ENCODE measurements at regions not wholly inside any gene's neighbourhood (a gene's known extent, or its start where the extent isn't known, plus 50 kb on each side); places are given as distances from the start of the nearest gene placed in this dataset.
"Not testable (repeated sequence)": the region's sequence is repeated elsewhere in the genome, so short reads cannot be mapped to it uniquely, and the experiment has no call there.

- no peak for DNase-seq
Observed at GRCh38 chr2:209086761-209087160, 337.1 kb upstream of the MAP2 start.

DNA sequence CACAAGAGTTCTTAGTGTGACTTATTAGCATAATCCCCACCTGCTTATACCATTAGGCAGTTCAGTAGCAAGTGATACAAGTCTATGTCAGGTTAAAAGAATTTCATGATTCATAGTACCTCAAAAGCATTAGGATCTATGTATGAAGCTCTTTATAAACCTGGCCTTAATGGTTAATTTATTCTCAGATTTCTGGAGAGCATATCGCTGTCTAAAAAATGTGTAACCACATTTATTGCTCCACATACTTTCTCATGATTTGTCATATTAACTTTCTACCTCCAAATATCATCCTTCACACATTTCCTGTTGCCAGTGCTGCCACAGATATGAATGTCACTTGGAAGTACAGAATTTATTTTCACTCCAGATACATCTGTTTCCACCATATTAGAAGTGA is 332.8 kb upstream of the MAP2 start:
- no peak for DNase-seq

DNA sequence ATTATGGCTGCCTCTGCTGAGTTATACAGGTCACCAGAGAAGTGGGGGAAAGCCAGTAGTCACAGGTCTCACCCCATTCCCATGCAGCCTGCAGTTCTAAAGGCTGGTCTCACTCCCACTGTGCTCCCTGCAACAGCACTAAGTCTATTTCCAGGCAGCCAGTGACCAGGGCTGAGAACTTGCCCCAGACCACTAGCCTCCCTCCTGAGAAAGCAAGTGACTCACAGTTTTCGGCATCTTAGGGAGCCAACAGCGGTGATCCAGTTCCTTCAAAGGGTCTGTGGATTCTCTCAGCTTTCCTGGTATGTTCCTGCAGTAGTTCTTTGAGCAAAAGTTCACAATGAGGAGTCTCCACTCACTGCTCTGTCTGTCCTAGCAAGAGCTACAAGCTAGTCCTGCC is 329.6 kb upstream of the MAP2 start:
- no peak for DNase-seq

DNA sequence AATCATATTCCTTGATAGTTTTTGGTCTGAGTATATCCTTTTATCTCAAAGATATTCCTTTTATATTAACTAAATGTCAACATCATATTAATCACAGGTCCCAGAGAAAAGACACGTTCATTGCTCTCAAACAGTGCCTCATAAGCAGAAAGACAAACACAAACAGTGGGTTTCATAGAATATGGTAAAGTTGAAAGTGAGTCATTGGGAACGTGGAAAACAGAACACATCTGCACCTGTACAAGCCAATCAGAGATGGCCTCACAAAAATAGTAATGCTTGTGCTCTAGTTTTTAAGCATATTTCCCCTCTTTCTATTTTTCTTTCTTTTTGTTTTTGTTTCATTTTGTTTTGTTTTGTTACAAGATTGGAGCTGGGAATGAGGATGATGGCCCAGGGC is 328.4 kb upstream of the MAP2 start:
- DNase-seq = no peak

DNA sequence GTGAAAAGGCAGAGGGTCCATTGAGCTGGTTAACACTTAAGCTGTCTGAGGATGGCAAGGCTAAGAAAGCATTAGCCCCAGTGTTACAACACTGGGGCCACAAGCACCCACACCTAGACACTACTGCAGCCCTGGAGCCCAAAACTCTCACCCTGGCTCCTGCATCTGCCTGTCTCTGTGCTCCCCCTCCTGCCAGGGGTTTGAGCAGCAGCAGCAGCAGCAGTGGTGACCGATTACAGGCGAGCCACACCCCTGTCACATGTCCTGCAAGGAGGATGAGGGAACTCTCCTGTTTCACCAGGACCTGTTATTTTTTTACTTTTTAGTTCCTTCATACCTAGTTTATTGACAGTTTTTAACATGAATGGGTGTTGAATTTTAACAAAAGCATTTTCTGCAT is 326.7 kb upstream of the MAP2 start:
- no peak for DNase-seq

GRCh38 chr2:209102319-209102718 is 321.5 kb upstream of the MAP2 start:
- no peak for DNase-seq

DNA sequence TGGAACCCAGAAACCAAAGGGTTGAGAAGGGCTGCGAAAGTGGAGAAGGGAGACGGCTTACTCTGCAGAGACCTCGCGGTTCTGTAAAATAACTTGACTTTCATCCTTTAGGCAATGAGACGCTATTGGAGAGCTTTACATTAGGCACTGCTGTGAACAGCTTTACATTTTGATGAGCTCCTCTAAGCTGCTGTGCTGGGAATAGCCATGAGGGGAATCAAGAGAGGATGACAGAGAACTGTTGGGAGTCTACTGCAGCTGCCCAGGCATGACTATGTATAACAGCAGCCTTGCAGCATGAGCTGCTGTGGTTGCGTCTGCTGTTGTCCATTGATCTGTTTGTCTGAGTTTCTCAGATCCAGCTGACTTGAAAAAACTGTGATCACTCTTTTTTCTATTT is 310.8 kb upstream of the MAP2 start:
- DNase-seq = no peak

DNA sequence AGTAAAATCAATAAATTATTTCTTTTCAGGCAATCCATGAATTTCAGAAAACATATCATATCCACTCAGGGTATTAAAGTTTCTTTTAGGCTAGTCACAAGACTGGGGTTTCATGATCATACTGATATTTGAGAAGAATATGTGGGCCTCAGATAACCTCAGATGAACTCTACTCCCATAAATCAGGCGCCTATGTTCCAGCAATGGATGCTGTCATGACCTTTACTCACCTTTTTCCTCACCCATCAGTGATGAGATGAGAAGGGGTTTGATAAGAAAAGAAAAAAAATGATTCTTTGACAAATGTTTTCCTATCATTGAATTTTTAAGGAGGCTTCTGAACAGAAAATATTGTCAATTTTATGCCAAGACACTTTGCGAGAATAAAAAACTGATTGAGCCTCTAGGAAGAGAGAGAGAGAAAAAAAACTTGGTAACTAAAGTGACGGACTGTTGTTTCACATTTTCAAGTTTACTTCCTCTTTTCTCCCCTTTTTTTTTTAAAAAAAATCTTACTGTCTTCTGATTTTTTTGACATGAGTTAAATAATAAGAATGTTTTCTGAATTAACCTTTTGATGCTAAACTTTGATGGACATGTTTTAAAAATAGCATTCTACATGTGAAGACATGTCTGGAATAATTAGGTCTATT is 309.1 kb upstream of the MAP2 start:
- DNase-seq = no peak

- no peak for DNase-seq
Observed at GRCh38 chr2:209121691-209122090, 302.2 kb upstream of the MAP2 start.

GRCh38 chr2:209125291-209125690 is 298.6 kb upstream of the MAP2 start:
- DNase-seq = no peak

GRCh38 chr2:209138079-209138478 is 285.8 kb upstream of the MAP2 start:
- DNase-seq = no peak

DNA sequence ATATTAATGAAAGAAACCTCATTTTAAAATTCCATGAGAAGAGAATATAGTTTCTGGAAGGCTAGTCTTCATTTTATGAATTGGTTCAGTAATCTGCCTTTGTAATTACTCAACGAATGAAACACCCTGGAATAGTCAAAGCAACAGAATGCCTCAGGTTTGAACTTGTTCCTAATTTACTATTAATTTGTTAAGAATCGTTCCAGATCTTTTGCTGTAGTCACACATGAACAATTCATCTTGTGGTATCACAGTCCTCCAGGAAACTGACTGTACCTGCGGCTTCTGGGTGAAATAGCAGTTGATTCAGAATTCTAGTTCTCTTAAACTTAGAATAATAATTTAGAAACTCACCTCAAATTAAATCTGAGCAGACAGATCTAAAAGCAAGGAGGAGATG is 282.7 kb upstream of the MAP2 start:
- DNase-seq = no peak

- DNase-seq = no peak
Observed at GRCh38 chr2:209141818-209142217, 282.0 kb upstream of the MAP2 start.

DNA sequence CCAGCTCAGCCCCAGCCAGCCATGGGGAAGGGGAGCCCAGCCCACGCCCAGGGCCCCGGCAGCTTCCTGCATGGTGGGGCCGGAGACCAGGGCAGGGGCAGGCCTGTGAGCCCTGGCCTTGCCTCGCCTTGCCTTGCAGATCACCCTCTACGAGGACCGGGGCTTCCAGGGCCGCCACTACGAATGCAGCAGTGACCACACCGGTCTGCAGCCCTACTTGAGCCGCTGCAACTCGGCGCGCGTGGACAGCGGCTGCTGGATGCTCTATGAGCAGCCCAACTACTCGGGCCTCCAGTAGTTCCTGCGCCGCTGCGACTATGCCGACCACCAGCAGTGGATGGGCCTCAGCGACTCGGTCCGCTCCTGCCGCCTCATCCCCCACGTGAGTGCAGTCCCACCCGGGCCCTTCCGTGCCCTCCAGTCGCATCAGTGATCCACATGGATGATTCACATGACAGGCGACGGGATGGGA is 278.6 kb upstream of the MAP2 start:
- DNase-seq = not testable (repeated sequence)

DNA sequence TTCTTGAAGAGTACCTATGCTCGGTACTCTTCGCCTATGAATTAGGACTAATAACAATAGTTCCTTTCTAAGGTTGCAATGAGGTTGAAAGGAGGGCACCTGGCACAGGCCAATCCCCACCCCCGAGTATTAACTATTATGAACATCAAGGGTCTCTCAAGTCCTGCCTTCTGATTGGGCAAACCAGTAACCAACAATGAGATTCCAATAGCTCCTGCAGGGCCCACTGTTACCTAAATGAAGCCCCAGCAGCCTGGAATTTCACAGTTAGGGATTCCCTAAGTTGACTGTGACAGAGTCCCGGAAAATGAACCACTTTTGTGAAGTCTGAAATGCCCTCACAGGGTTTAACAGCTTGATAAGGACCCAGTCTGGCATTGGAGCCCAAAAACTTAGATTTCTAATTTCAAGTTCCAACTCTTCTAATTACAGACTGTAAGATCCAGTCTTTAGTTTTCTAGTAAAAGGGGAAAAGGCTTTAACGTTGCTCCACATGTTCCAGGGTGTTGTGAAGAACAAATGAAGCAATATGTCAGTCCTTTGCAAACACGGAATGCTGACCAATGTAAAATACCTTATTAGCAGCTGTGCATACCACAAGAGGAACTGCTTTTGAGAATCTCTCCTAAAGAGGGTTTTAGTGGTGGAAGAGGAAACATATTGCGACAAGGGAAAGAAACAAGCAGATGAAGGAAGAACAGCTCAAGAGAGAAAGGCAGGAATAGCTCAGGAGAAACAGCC is 277.7 kb upstream of the MAP2 start:
- DNase-seq = no peak

DNA sequence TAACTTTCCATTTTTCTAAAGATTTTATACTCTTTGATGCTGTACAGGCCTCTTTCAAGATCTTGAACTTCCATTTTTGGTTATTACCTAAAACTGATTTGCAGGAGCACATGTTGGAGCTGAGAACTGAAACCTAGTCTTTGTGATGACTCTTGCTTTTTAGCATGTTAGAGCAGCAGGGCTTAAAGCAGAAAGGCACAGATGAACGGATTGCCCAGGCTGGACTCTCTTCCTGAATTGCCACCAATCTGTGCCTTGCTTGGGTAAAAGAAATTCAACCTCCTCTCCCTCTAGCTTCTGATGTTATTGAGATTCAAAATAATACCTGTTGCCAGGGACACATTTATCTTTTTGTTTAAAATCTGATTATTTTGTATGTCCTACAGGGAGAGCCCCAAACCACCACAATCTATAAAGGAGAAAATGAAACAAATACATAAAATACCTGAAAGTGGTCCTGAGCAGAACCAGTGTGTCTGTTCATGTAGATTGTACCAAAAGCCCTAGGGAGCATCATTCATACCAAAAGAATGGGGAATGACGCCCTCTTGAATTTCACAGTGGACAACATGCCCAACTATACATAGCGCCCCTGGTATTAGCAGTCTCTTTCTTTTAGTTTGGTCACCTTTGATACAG is 277.0 kb upstream of the MAP2 start:
- DNase-seq = no peak

GRCh38 chr2:209147981-209148380 is 275.9 kb upstream of the MAP2 start:
- no peak for DNase-seq

DNA sequence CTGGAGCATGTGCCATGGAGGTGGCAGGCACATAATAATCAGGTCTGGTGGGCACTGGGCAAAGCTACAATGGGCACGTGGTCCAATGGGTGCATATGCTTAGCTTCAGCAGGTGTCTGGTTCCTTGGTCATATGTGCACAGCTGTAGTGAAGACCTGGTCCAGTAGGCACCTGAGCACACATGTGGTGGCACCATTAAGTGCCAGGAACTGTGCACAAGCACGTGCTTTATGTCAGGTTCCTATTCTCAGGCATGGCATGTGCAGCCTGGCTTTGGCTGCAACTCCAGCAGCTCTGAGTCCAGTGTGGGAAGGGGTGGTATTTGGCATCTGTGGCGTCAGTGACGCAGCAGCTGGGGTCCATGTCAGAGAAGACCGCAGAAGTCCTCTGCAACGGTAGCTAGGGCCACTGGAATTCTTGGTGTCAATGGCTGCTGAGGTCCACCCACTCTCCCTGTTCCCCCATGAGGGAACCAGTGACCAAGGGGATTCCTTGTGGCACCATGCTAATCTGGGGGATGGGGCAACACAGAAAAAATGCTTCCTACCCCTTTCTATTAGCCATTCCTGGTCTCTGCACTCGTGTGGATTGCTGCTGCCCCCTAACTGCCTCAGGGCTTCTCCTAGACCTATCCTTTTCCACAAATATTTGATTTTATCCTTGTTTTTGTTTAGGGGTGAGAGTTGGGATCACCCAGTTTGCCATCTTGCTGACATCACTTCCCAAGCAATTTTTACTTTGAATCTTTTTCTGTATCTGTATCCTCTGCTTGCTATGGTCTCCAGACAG is 262.9 kb upstream of the MAP2 start:
- no peak for DNase-seq

- DNase-seq = no peak
Observed at GRCh38 chr2:209162129-209162528, 261.7 kb upstream of the MAP2 start.

- DNase-seq = no peak
Observed at GRCh38 chr2:209181984-209182383, 241.9 kb upstream of the MAP2 start.

DNA sequence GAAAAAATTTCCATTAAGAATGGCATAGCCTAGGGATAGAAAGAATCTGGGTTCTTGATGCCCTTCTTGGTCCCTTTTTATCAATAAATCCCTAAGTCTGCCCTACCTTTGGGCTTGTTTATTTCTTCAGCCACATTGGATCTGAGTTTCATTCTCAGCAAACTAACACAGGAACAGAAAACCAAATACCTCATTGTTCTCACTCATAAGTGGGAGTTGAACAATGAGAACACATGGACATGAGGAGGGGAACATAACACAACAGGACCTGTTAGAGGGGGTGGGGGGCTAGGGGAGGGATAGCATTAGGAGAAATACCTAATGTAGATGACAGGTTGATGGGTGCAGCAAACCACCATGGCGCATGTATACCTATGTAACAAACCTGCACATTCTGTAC is 237.0 kb upstream of the MAP2 start:
- DNase-seq = not testable (repeated sequence)

DNA sequence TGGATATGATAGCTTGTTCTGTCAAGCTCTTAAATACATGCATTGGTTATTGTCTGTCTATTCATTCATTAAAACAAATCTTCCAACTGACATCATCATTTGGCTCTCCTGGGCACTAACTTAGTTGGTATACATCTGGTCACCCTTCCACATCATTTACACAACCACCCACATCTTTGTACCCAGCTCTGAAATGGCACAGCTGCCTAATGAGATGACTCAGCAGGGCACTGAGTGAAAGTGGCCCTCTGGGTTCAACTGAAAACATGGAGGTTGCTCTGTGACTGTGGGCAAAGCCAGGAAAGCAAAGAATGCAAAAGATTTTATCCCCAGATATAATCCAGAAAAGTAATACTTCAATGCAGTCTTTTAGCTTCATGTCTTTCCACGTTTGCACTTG is 234.0 kb upstream of the MAP2 start:
- DNase-seq = no peak

DNA sequence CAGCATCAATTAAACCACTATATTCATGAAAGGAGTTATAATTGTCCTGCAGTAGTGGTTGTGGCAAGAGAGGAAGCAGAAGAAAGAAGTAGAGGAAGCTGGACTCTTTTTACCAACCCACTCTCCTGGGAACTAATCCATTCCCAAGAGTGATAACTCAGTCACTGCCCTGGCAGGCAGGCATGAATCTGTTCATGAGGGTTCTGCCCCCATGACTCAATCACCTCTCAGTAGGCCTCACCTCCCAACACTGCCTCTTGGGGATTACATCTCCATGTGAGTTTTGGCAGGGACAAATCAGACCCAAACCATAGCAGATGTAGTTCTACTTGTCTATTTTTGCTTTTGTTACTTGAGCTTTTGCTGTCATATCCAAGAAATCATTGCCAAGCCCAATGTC is 232.7 kb upstream of the MAP2 start:
- no peak for DNase-seq

- DNase-seq = no peak
Observed at GRCh38 chr2:209194717-209195116, 229.1 kb upstream of the MAP2 start.

Measured in NCI-H187 treated with DMSO at 0.1 percent for 48 hours (cell line).